Urinary bladder (tissue), 3 donors: ENCODE measurements at regions not wholly inside any gene's neighbourhood (a gene's known extent, or its start where the extent isn't known, plus 50 kb on each side); places are given as distances from the start of the nearest gene placed in this dataset.

Experiments
- DNase-seq: peaks from one replicate; pipeline ENCODE4 v3.0.0-alpha.2; 2015; ENCODE audit errors: extremely low spot score
- H3K27ac ChIP-seq: one replicate; pipeline ENCODE4 v1.5.1; 2013; ENCODE audit warnings: low read depth, mild to moderate bottlenecking, moderate library complexity
- H3K36me3 ChIP-seq: one replicate; pipeline ENCODE4 v1.6.1; 2013; ENCODE audit warnings: mild to moderate bottlenecking, moderate library complexity; ENCODE audit not compliant: insufficient read depth
- H3K4me1 ChIP-seq: one replicate; pipeline ENCODE4 v1.6.1; 2013; ENCODE audit warnings: mild to moderate bottlenecking, moderate library complexity; ENCODE audit not compliant: insufficient read depth
- H3K4me3 ChIP-seq: one replicate; pipeline ENCODE4 v1.5.1; 2013; ENCODE audit warnings: low read depth, low read length
- WGBS: extraction: QIAGEN DNeasy Blood & Tissue Kit; methylation state at CpG from one replicate; pipeline ENCODE4 v1.1.7; 2013; 5-methylcytosine and 5-hydroxymethylcytosine counted together
- donor health status: healthy with polysubstance abuse.
- donor health status: healthy.

- H3K4me3 ChIP-seq = no peak overlapping the region
- H3K27ac ChIP-seq = no peak overlapping the region
- no peak for DNase-seq
- no peaks in the 10 kb centered on the region for H3K36me3 ChIP-seq
- 65% methylated on average over 7 of the region's 7 CpGs for WGBS
- no peaks in the 10 kb centered on the region for H3K4me1 ChIP-seq
Measured at GRCh38 chr22:49064836-49065235, 762.8 kb downstream of the BRD1 start.

GRCh38 chr22:49063545-49063890 is 764.2 kb downstream of the BRD1 start:
- no peak overlapping the region for H3K4me3 ChIP-seq
- no peak for DNase-seq
- WGBS = 55% methylated on average over 4 of the region's 4 CpGs
- no peaks in the 10 kb centered on the region for H3K36me3 ChIP-seq
- no peak overlapping the region for H3K27ac ChIP-seq
- H3K4me1 ChIP-seq = no peaks in the 10 kb centered on the region

- no peak overlapping the region for H3K4me3 ChIP-seq
- H3K36me3 ChIP-seq = no peaks in the 10 kb centered on the region
- no peak overlapping the region for H3K27ac ChIP-seq
- WGBS = 39% methylated on average over 12 of the region's 12 CpGs
- DNase-seq = no peak
- H3K4me1 ChIP-seq = no peaks in the 10 kb centered on the region
Measured at GRCh38 chr22:49062802-49063544, 764.7 kb downstream of the BRD1 start.

- Histone ChIP-seq H3K36me3 (no peaks in the 10 kb centered on the region), H3K4me3 (no peak overlapping the region), H3K27ac (no peak overlapping the region), H3K4me1 (no peaks in the 10 kb centered on the region)
- no peak for DNase-seq
- WGBS = 78% methylated on average over 17 of the region's 17 CpGs
Measured at GRCh38 chr22:49062155-49062801, 765.4 kb downstream of the BRD1 start.

DNA sequence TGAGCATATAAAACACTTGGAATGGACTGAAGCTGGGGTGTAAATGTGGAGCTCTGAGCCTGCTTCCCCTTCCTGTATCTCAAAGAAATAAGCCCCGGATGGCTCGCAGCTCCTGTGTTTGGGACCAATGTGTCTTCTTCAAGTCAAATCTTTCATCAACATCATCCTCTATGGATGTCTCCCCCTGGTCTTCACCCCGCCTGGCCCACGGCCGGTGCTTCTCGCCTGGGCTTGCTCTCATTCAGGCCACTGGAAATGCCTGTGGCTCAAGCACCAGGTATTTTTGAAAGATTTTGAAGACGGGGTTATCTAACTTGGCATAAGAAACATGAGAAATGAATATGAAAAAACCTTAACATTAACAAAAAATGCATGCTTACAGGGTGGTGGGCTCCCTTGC is 769.8 kb downstream of the BRD1 start:
- Histone ChIP-seq H3K4me3 (no peak overlapping the region), H3K36me3 (no peaks in the 10 kb centered on the region), H3K27ac (no peak overlapping the region), H3K4me1 (no peaks in the 10 kb centered on the region)
- no peak for DNase-seq
- WGBS = 86% methylated on average over 7 of the region's 7 CpGs

DNA sequence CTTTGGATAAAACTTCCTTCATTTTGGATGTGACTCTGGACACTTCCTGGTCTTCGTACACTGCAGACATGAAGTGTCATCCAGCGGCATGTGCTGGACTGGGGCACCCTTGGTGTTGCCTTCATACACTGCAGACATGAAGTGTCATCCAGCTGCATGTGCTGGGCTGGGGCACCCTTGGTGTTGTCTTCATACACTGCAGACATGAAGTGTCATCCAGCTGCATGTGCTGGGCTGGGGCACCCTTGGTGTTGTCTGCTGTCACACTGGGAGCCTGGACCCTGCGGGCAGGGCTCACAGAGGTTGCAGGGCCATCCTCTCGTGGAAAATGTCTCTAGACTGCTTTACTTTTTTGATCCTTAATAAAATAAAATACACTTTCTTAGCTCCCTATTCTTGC is 771.4 kb downstream of the BRD1 start:
- DNase-seq = no peak
- no peak overlapping the region for H3K27ac ChIP-seq
- 86% methylated on average over 4 of the region's 4 CpGs for WGBS
- H3K4me1 ChIP-seq = no peaks in the 10 kb centered on the region
- no peak overlapping the region for H3K4me3 ChIP-seq
- H3K36me3 ChIP-seq = no peaks in the 10 kb centered on the region

DNA sequence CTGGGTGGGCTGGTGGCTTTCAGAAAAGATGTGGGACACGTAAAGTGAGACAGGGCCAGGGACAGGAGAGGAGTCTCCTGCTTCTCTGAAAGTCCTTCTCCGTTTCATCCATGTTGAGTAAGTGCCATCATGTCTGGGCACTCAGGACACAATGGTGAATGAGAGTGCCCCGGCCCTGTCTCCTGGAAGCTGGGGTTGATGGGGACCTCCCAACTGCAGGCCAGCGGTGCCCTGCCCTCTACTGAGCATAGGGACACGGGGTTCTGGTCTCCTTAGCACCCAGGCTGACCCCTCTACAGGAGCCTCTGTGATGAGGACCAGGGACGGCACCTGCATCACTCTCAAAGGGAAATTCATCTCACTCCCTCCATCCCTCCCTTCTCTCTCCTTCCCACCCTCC is 772.3 kb downstream of the BRD1 start:
- DNase-seq = no peak
- WGBS = 84% methylated on average over 6 of the region's 6 CpGs
- Histone ChIP-seq H3K4me1 (no peaks in the 10 kb centered on the region), H3K27ac (no peak overlapping the region), H3K4me3 (no peak overlapping the region), H3K36me3 (no peaks in the 10 kb centered on the region)

GRCh38 chr22:49053578-49053977 is 774.1 kb downstream of the BRD1 start:
- no peak for DNase-seq
- no peak overlapping the region for H3K4me3 ChIP-seq
- H3K27ac ChIP-seq = no peak overlapping the region
- 85% methylated on average over 3 of the region's 3 CpGs for WGBS
- H3K36me3 ChIP-seq = no peaks in the 10 kb centered on the region
- no peaks in the 10 kb centered on the region for H3K4me1 ChIP-seq

GRCh38 chr22:49052560-49052959 is 775.1 kb downstream of the BRD1 start:
- H3K4me1 ChIP-seq = no peaks in the 10 kb centered on the region
- no peak for DNase-seq
- H3K27ac ChIP-seq = no peak overlapping the region
- 49% methylated on average over 12 of the region's 12 CpGs for WGBS
- no peaks in the 10 kb centered on the region for H3K36me3 ChIP-seq
- H3K4me3 ChIP-seq = peak overlapping the region; percentile 27

GRCh38 chr22:49052023-49052538 is 775.6 kb downstream of the BRD1 start:
- 39% methylated on average over 36 of the region's 36 CpGs for whole genome bisulfite sequencing
- Histone ChIP-seq H3K36me3 (no peaks in the 10 kb centered on the region), H3K4me3 (peak overlapping the region; percentile 27), H3K4me1 (no peaks in the 10 kb centered on the region), H3K27ac (no peak overlapping the region)
- no peak for DNase-seq

DNA sequence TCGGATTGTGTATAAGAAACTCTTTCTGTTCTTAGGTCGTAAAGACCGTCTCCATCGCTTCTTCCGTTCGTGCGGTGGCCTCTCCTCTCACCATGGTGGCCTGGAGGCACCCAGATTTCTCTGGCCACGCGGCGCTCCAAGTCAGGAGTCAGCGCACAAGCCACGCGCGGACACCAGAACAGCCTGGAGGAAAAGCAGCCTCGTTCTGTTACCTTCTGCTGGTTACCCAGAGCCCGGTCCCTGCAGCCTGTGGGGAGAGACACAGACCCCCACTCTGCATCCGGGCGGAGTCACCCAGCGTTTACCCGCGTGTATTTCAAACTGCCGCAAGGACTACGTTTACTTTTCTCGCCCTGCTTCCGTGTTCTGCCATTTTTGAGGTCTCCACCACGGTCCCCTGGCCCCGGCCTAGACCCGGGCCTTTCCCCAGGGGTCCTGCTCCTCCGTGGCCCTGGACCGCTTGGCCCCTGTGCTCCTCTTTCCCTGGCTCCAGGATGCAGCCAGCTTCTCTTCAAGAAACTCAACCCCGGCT is 776.1 kb downstream of the BRD1 start:
- Histone ChIP-seq H3K36me3 (no peaks in the 10 kb centered on the region), H3K4me1 (no peaks in the 10 kb centered on the region), H3K4me3 (peak overlapping the region; percentile 27), H3K27ac (no peak overlapping the region)
- 82% methylated on average over 31 of the region's 31 CpGs for WGBS
- no peak for DNase-seq

GRCh38 chr22:49049691-49050090 is 778.0 kb downstream of the BRD1 start:
- DNase-seq = no peak
- H3K4me1 ChIP-seq = no peaks in the 10 kb centered on the region
- no peak overlapping the region for H3K4me3 ChIP-seq
- no peaks in the 10 kb centered on the region for H3K36me3 ChIP-seq
- no peak overlapping the region for H3K27ac ChIP-seq
- WGBS = 89% methylated on average over 12 of the region's 12 CpGs

- Histone ChIP-seq H3K27ac (no peak overlapping the region), H3K36me3 (no peaks in the 10 kb centered on the region), H3K4me1 (no peaks in the 10 kb centered on the region), H3K4me3 (no peak overlapping the region)
- WGBS = 81% methylated on average over 11 of the region's 11 CpGs
- no peak for DNase-seq
Measured at GRCh38 chr22:49048591-49048990, 779.1 kb downstream of the BRD1 start.

GRCh38 chr22:49047447-49047846 is 780.2 kb downstream of the BRD1 start:
- Histone ChIP-seq H3K4me1 (no peaks in the 10 kb centered on the region), H3K36me3 (no peaks in the 10 kb centered on the region), H3K27ac (no peak overlapping the region), H3K4me3 (no peak overlapping the region)
- WGBS = 75% methylated on average over 5 of the region's 5 CpGs
- no peak for DNase-seq
